IMR-90 (cell line): ENCODE measurements at regions not wholly inside any gene's neighbourhood (a gene's known extent, or its start where the extent isn't known, plus 50 kb on each side); places are given as distances from the start of the nearest gene placed in this dataset.

ENCODE experiments used
- ATAC-seq: fragments of 200-7000 bp; cut with Tn5 transposase; 2 replicates; pipeline ENCODE4 v1.9.1; 2020; ENCODE audit warnings: low read depth, mild to moderate bottlenecking, moderate library complexity
- BruUV-seq: library from RNA; stranded (reverse); fragments of 400-500 nt; replicated peaks from 2 replicates; lab custom pipeline; 2021; lab: Mats Ljungman, UMichigan
- CTCF ChIA-PET: fragments of 300-600 bp; formaldehyde crosslinking; extraction: SDS; loops from one replicate; lab custom pipeline; 2021; ENCODE audit warnings: antibody characterized with exemption; lab: Yijun Ruan, JAX
- POLR2A ChIA-PET: fragments of 300-600 bp; sonication (Branson Sonifier 250); formaldehyde crosslinking; loops from one replicate; lab custom pipeline; 2022; ENCODE audit warnings: antibody characterized with exemption; ENCODE audit not compliant: unreplicated experiment; lab: Charles Lee
- DNase-seq: peaks from one replicate; pipeline ENCODE4 v3.0.0; 2013
- H2AFZ ChIP-seq: replicated peaks from 2 replicates; pipeline ENCODE3; 2013; ENCODE audit warnings: low read length, mild to moderate bottlenecking; ENCODE audit not compliant: poor library complexity
- H2AK5ac ChIP-seq: 2 replicates; pipeline ENCODE4 v1.6.1; 2013; ENCODE audit warnings: low read depth, low read length, inconsistent platforms
- H2AK9ac ChIP-seq: replicated peaks from 2 replicates; pipeline ENCODE3; 2013; ENCODE audit warnings: mild to moderate bottlenecking, low read depth, low read length, moderate library complexity; ENCODE audit not compliant: poor library complexity
- H2BK120ac ChIP-seq: 2 replicates; pipeline ENCODE4 v1.6.1; 2013; ENCODE audit warnings: low read depth, low read length, inconsistent platforms
- H2BK15ac ChIP-seq: 3 replicates; pipeline ENCODE4 v1.6.1; 2013; ENCODE audit warnings: low read depth, low read length, inconsistent platforms
- H2BK20ac ChIP-seq: 2 replicates; pipeline ENCODE4 v1.6.1; 2013; ENCODE audit warnings: low read depth, mild to moderate bottlenecking, inconsistent platforms, low read length, moderate library complexity
- H2BK5ac ChIP-seq: 2 replicates; pipeline ENCODE4 v1.6.1; 2013; ENCODE audit warnings: mild to moderate bottlenecking, low read depth, low read length, inconsistent platforms; ENCODE audit not compliant: poor library complexity, severe bottlenecking
- H3K14ac ChIP-seq: replicated peaks from 2 replicates; pipeline ENCODE4 v1.6.1; 2013; ENCODE audit warnings: low read depth, low read length, inconsistent platforms
- H3K18ac ChIP-seq: 2 replicates; pipeline ENCODE4 v1.6.1; 2013; ENCODE audit warnings: low read depth, low read length, control low read depth
- H3K23ac ChIP-seq: 2 replicates; pipeline ENCODE4 v1.6.1; 2013; ENCODE audit warnings: low read depth, low read length, inconsistent platforms
- H3K27ac ChIP-seq: 2 replicates; pipeline ENCODE4 v1.5.1; 2013; ENCODE audit warnings: mild to moderate bottlenecking, control low read depth, low read length; ENCODE audit not compliant: insufficient read depth
- H3K27me3 ChIP-seq: 2 replicates; pipeline ENCODE4 v1.6.1; 2013; ENCODE audit warnings: low read length; ENCODE audit not compliant: control insufficient read depth, insufficient read depth
- H3K36me3 ChIP-seq: 2 replicates; pipeline ENCODE4 v1.6.1; 2013; ENCODE audit warnings: low read length, mixed read lengths; ENCODE audit not compliant: control insufficient read depth, insufficient read depth
- H3K4ac ChIP-seq: 2 replicates; pipeline ENCODE4 v1.6.1; 2013; ENCODE audit warnings: low read depth, low read length, inconsistent platforms
- H3K4me1 ChIP-seq: 2 replicates; pipeline ENCODE4 v1.6.1; 2013; ENCODE audit warnings: low read length, mixed read lengths; ENCODE audit not compliant: control insufficient read depth, insufficient read depth
- H3K4me2 ChIP-seq: 2 replicates; pipeline ENCODE4 v1.6.1; 2013; ENCODE audit warnings: low read depth, mild to moderate bottlenecking, control low read depth, low read length, moderate library complexity
- H3K4me3 ChIP-seq: 2 replicates; pipeline ENCODE4 v1.5.1; 2013; ENCODE audit warnings: low read depth, mild to moderate bottlenecking, control low read depth, low read length, moderate library complexity; ENCODE audit not compliant: insufficient read depth
- H3K56ac ChIP-seq: 2 replicates; pipeline ENCODE4 v1.6.1; 2013; ENCODE audit warnings: low read length, inconsistent platforms; ENCODE audit not compliant: insufficient read depth; ENCODE audit errors: extremely low read depth
- H3K79me1 ChIP-seq, 2 experiments: 2 replicates each; pipeline ENCODE4 v1.6.1; 2013; ENCODE audit warnings: low read length in 2 of 2, inconsistent platforms in 1 of 2, low read depth in 1 of 2
- H3K9ac ChIP-seq: 2 replicates; pipeline ENCODE4 v1.6.1; 2013; ENCODE audit warnings: low read depth, low read length, control low read depth
- H3K9me1 ChIP-seq: 2 replicates; pipeline ENCODE4 v1.6.1; 2013; ENCODE audit warnings: low read length, inconsistent platforms; ENCODE audit not compliant: insufficient read depth
- H3K9me3 ChIP-seq: 2 replicates; pipeline ENCODE4 v1.6.1; 2013; ENCODE audit warnings: low read length; ENCODE audit not compliant: control insufficient read depth, insufficient read depth
- H4K20me1 ChIP-seq: 2 replicates; pipeline ENCODE4 v1.6.1; 2013; ENCODE audit warnings: low read length, inconsistent platforms; ENCODE audit not compliant: insufficient read depth
- H4K5ac ChIP-seq: 2 replicates; pipeline ENCODE4 v1.6.1; 2013; ENCODE audit warnings: mild to moderate bottlenecking, low read depth, low read length, control low read depth
- H4K8ac ChIP-seq, 2 experiments: 2 replicates each; pipeline ENCODE4 v1.6.1; 2013; ENCODE audit warnings: low read depth in 2 of 2, low read length in 2 of 2, control low read depth in 1 of 2, inconsistent platforms in 1 of 2
- H4K91ac ChIP-seq: 2 replicates; pipeline ENCODE4 v1.6.1; 2013; ENCODE audit warnings: low read depth, low read length, inconsistent platforms; ENCODE audit not compliant: insufficient read depth
- BHLHE40 ChIP-seq: fragments of 150-350 bp; IDR thresholded peaks from 2 replicates; pipeline ENCODE4 v1.6.1; 2016; ENCODE audit warnings: mild to moderate bottlenecking, low read depth, low read length
- CEBPB ChIP-seq: IDR thresholded peaks from 2 replicates; pipeline ENCODE4 v1.6.1; 2012; ENCODE audit warnings: low read depth, low read length, improper control_type of control experiment
- CHD1 ChIP-seq: IDR thresholded peaks from 2 replicates; pipeline ENCODE4 v1.6.1; 2012; ENCODE audit warnings: low read depth, low read length, improper control_type of control experiment
- CTCF ChIP-seq: conservative IDR thresholded peaks from 2 replicates; pipeline ENCODE4 v1.5.1; 2012; ENCODE audit warnings: mild to moderate bottlenecking, low read depth, low read length, improper control_type of control experiment
- ELK1 ChIP-seq: fragments of 150-350 bp; IDR thresholded peaks from 2 replicates; pipeline ENCODE4 v1.6.1; 2016; ENCODE audit warnings: low read depth, mild to moderate bottlenecking, low read length, moderate library complexity, borderline replicate concordance
- MAFK ChIP-seq: IDR thresholded peaks from 2 replicates; pipeline ENCODE4 v1.6.1; 2012; ENCODE audit warnings: low read depth, low read length, improper control_type of control experiment
- MXI1 ChIP-seq: IDR thresholded peaks from 2 replicates; pipeline ENCODE4 v1.6.1; 2012; ENCODE audit warnings: low read depth, mild to moderate bottlenecking, low read length, moderate library complexity, borderline replicate concordance
- RCOR1 ChIP-seq: IDR thresholded peaks from 2 replicates; pipeline ENCODE4 v1.6.1; 2012; ENCODE audit warnings: mild to moderate bottlenecking, low read length, improper control_type of control experiment; ENCODE audit not compliant: insufficient replicate concordance
- RFX5 ChIP-seq: IDR thresholded peaks from 2 replicates; pipeline ENCODE4 v1.8.0; 2012; ENCODE audit warnings: low read depth, mild to moderate bottlenecking, low read length, moderate library complexity
- SMC3 ChIP-seq: fragments of 150-350 bp; IDR thresholded peaks from 2 replicates; pipeline ENCODE4 v1.6.1; 2016; ENCODE audit warnings: low read depth, mild to moderate bottlenecking, antibody characterized with exemption, low read length, moderate library complexity
- WGBS, 2 experiments: methylation state at CpG; one replicate each; pipeline versions ENCODE4 v1.1.5 to v1.1.7; 2013; ENCODE audit warnings: missing lambda C conversion rate in 2 of 2; ENCODE audit not compliant: insufficient read length in 1 of 2; ENCODE audit errors: extremely low coverage in 2 of 2; 5-methylcytosine and 5-hydroxymethylcytosine counted together
- dilution Hi-C: fragments of 300-500 bp; cut with HindIII; formaldehyde crosslinking; loops from one replicate; pipeline ENCODE4 v1.14.3; 2018; ENCODE audit warnings: low sequenced_read_pairs; ENCODE audit not compliant: unreplicated experiment
- in situ Hi-C: fragments of 300-500 bp; cut with MboI; formaldehyde crosslinking; loops from 3 replicates; pipeline ENCODE4 v1.14.3; 2019; ENCODE audit warnings: low sequenced_read_pairs, inconsistent platforms, mixed read lengths
- intact Hi-C: fragments of 100-400 bp; cut with micrococcal nuclease; formaldehyde crosslinking; loops from 2 replicates; pipeline ENCODE4 v1.10.0; 2022
- TF ChIP-seq, protein P1 (sequence below): fragments of 150-350 bp; IDR thresholded peaks from 2 replicates; pipeline ENCODE4 v1.6.1; 2017; ENCODE audit warnings: mild to moderate bottlenecking, antibody characterized with exemption, low read length, low read depth

DNA sequence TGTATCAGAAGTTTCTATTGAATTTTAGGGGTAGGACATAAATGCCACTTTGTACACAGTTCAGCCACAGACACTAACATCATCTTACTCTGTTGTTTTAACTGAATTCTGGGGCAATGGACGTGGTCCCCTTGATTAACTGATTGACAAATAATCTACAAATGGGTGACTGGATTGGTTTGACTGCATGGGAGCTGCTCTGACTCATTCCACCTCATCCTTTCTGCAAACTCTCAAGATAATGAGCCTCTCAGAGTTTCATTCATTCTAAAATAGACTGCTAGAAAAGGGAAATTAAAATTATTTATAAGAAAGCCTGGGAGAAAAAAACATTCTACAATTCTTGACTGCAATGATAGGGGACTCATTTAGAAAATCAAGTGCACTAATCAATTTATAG lies 570.4 kb upstream of the SEL1L start:
- in situ Hi-C loops, result no loop called here

More for the DNA sequence above, 570.4 kb upstream of the SEL1L start:
- Histone ChIP-seq H2AK9ac (no peak overlapping the region), H3K27me3 (no peaks in the 10 kb centered on the region), H3K56ac (no peak overlapping the region), H3K4ac (no peak overlapping the region), H2BK120ac (no peak overlapping the region), H3K4me3 (no peak overlapping the region), H4K5ac (no peak overlapping the region), H4K8ac (no peak overlapping the region), H2AFZ (no peak overlapping the region), H2BK5ac (no peak overlapping the region), H3K14ac (no peak overlapping the region), H4K91ac (no peak overlapping the region), H3K23ac (no peak overlapping the region), H2BK20ac (no peak overlapping the region), H3K4me1 (no peaks in the 10 kb centered on the region), H3K18ac (no peak overlapping the region), H3K79me1 (no peaks in the 10 kb centered on the region), H2AK5ac (no peak overlapping the region), H3K4me2 (no peak overlapping the region), H2BK15ac (no peak overlapping the region), H3K9me3 (peaks cover 4% of the 10 kb centered on the region; the same call in 1 of the 2 replicates), H3K9ac (no peak overlapping the region), H3K36me3 (no peaks in the 10 kb centered on the region), H3K27ac (no peak overlapping the region), H4K20me1 (no peaks in the 10 kb centered on the region), H3K9me1 (no peaks in the 10 kb centered on the region)
- WGBS, 2 experiments, result no CpG with 5 or more reads among the region's 1 CpG
- dilution Hi-C loops, result no loop called here
- intact Hi-C loops, result no loop called here
- DNase-seq, result no peak
- no peak for ATAC-seq
- no TSS peak for BruUV-seq
- ChIA-PET POLR2A (no interaction called here), CTCF (no interaction called here)
- TF ChIP-seq BHLHE40 (no peak), MAFK (no peak), RFX5 (no peak), CHD1 (no peak), ELK1 (no peak), MXI1 (no peak), RCOR1 (no peak), CTCF (no peak), SMC3 (no peak), CEBPB (no peak)
- TF ChIP-seq, protein P1, sequence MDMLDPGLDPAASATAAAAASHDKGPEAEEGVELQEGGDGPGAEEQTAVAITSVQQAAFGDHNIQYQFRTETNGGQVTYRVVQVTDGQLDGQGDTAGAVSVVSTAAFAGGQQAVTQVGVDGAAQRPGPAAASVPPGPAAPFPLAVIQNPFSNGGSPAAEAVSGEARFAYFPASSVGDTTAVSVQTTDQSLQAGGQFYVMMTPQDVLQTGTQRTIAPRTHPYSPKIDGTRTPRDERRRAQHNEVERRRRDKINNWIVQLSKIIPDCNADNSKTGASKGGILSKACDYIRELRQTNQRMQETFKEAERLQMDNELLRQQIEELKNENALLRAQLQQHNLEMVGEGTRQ, result no peak
